HCT116 (cell line): ENCODE measurements at regions not wholly inside any gene's neighbourhood (a gene's known extent, or its start where the extent isn't known, plus 50 kb on each side); places are given as distances from the start of the nearest gene placed in this dataset.

ENCODE experiments used
- ATAC-seq: fragments of 200-7000 bp; cut with Tn5 transposase; 2 replicates; pipeline ENCODE4 v1.9.1; 2020; ENCODE audit warnings: mild to moderate bottlenecking, moderate library complexity
- BruUV-seq: library from RNA; stranded (reverse); fragments of 400-500 nt; replicated peaks from 2 replicates; lab custom pipeline; 2021; lab: Mats Ljungman, UMichigan
- CTCF ChIA-PET: fragments of 300-600 bp; sonication (Branson Sonifier 250); formaldehyde crosslinking; loops from one replicate; lab custom pipeline; 2021; ENCODE audit warnings: antibody characterized with exemption; lab: Charles Lee
- POLR2A ChIA-PET: fragments of 300-600, 350-600 bp; sonication (Branson Sonifier 250); formaldehyde crosslinking; loops from one replicate; lab custom pipeline; 2021; ENCODE audit warnings: antibody characterized with exemption; lab: Charles Lee
- RAD21 ChIA-PET, 2 experiments: fragments of 300-600 bp; sonication (Branson Sonifier 250); formaldehyde crosslinking; loops; one replicate each; lab custom pipeline; 2023; ENCODE audit warnings: low total read pairs in 2 of 2; ENCODE audit not compliant: uncharacterized antibody in 2 of 2, unreplicated experiment in 2 of 2, low non-redundant PET in 1 of 2; lab: Charles Lee
- DNase-seq: peaks from one replicate; pipeline ENCODE4 v3.0.0-alpha.2; 2010; ENCODE audit warnings: low read depth, low spot score
- H2AFZ ChIP-seq: fragments of 200-600 bp; shearing (Covaris generic), sonication (generic); 2 replicates; pipeline ENCODE4 v1.6.1; 2017; ENCODE audit warnings: low read depth, mixed run types, mixed read lengths, antibody characterized with exemption, low read length; ENCODE audit not compliant: poor library complexity, severe bottlenecking
- H3K27ac ChIP-seq: 2 replicates; pipeline ENCODE4 v1.5.1; 2012; ENCODE audit warnings: low read depth, low read length
- H3K27me3 ChIP-seq: fragments of 200-600 bp; sonication (generic); 2 replicates; pipeline ENCODE4 v1.6.1; 2016; ENCODE audit warnings: mixed run types, low read length, mixed read lengths; ENCODE audit not compliant: insufficient read depth
- H3K36me3 ChIP-seq, 2 experiments: fragments of 200-500 bp in 1 of 2; fragments of 200-600 bp in 1 of 2; sonication (Bioruptor generic) in 1 of 2; sonication (generic) in 1 of 2; 2 replicates each; pipeline versions ENCODE4 v1.5.1 to v1.6.1; 2014 to 2016; ENCODE audit warnings: low read length in 2 of 2, inconsistent platforms in 1 of 2, mixed read lengths in 1 of 2, mixed run types in 1 of 2; ENCODE audit not compliant: insufficient read depth in 2 of 2, control insufficient read depth in 1 of 2
- H3K4me1 ChIP-seq, 2 experiments: fragments of 200-600 bp in 1 of 2; sonication (generic) in 1 of 2; 2 replicates each; pipeline versions ENCODE4 v1.5.1 to v1.6.1; 2012 to 2017; ENCODE audit warnings: low read length in 2 of 2, inconsistent platforms in 1 of 2, mild to moderate bottlenecking in 1 of 2, mixed read lengths in 1 of 2, mixed run types in 1 of 2, moderate library complexity in 1 of 2; ENCODE audit not compliant: insufficient read depth in 2 of 2, control insufficient read depth in 1 of 2
- H3K4me2 ChIP-seq: fragments of 200-600 bp; sonication (generic); 2 replicates; pipeline ENCODE4 v1.6.1; 2017; ENCODE audit warnings: mixed run types, low read length, mixed read lengths
- H3K4me3 ChIP-seq, 2 experiments: fragments of 200-600 bp in 1 of 2; sonication (generic) in 1 of 2; replicated peaks in 1 of 2; 2 replicates each; pipeline ENCODE4 v1.5.1; 2011 to 2016; ENCODE audit warnings: low read length in 2 of 2, control low read depth in 1 of 2, low read depth in 1 of 2, mild to moderate bottlenecking in 1 of 2, mixed read lengths in 1 of 2, mixed run types in 1 of 2
- H3K79me2 ChIP-seq: fragments of 200-600 bp; sonication (generic); 2 replicates; pipeline ENCODE4 v1.6.1; 2017; ENCODE audit warnings: mild to moderate bottlenecking, mixed run types, low read length, moderate library complexity, mixed read lengths; ENCODE audit not compliant: insufficient read depth
- H3K9ac ChIP-seq: fragments of 200-600 bp; sonication (generic); 2 replicates; pipeline ENCODE4 v1.6.1; 2016; ENCODE audit warnings: low read length, mixed read lengths
- H3K9me2 ChIP-seq: fragments of 200-600 bp; sonication (generic), shearing (Covaris generic); 2 replicates; pipeline ENCODE4 v1.6.1; 2017; ENCODE audit warnings: mixed run types, mild to moderate bottlenecking, moderate library complexity; ENCODE audit not compliant: insufficient read depth
- H3K9me3 ChIP-seq, 2 experiments: fragments of 200-500 bp in 1 of 2; fragments of 200-600 bp in 1 of 2; sonication (Bioruptor generic) in 1 of 2; sonication (generic) in 1 of 2; 2 replicates each; pipeline ENCODE4 v1.6.1; 2014 to 2017; ENCODE audit warnings: low read length in 2 of 2, mixed read lengths in 2 of 2, inconsistent platforms in 1 of 2, low read depth in 1 of 2, mild to moderate bottlenecking in 1 of 2, mixed run types in 1 of 2, moderate library complexity in 1 of 2; ENCODE audit not compliant: control insufficient read depth in 1 of 2, insufficient read depth in 1 of 2
- H4K20me1 ChIP-seq: fragments of 200-600 bp; sonication (generic), shearing (Covaris generic); 2 replicates; pipeline ENCODE4 v1.6.1; 2017; ENCODE audit warnings: mixed run types, mild to moderate bottlenecking, moderate library complexity; ENCODE audit not compliant: insufficient read depth
- CBX3 ChIP-seq: IDR thresholded peaks from 2 replicates; pipeline ENCODE4 v1.6.1; 2012; ENCODE audit warnings: low read depth
- EGR1 ChIP-seq: IDR thresholded peaks from 2 replicates; pipeline ENCODE4 v1.6.1; 2012; ENCODE audit warnings: low read depth
- EZH2 ChIP-seq: fragments of 200-600 bp; sonication (generic); IDR thresholded peaks from 2 replicates; pipeline ENCODE4 v1.6.1; 2017; ENCODE audit warnings: antibody characterized with exemption, mixed run types
- EZH2phosphoT487 ChIP-seq: fragments of 200-600 bp; IDR thresholded peaks from 2 replicates; pipeline ENCODE4 v1.6.1; 2018; ENCODE audit warnings: antibody characterized with exemption, borderline replicate concordance
- FOSL1 ChIP-seq: IDR thresholded peaks from 2 replicates; pipeline ENCODE4 v1.6.1; 2012; ENCODE audit warnings: low read depth
- JUND ChIP-seq: IDR thresholded peaks from 2 replicates; pipeline ENCODE4 v1.6.1; 2012
- SIN3A ChIP-seq: IDR thresholded peaks from 2 replicates; pipeline ENCODE4 v1.6.1; 2012; ENCODE audit warnings: low read depth
- SRF ChIP-seq: IDR thresholded peaks from 2 replicates; pipeline ENCODE4 v1.6.1; 2012; ENCODE audit warnings: low read depth
- TCF7L2 ChIP-seq: IDR thresholded peaks from 2 replicates; pipeline ENCODE4 v1.7.0; 2011; ENCODE audit warnings: borderline replicate concordance, inconsistent platforms; ENCODE audit not compliant: insufficient read depth, insufficient read length; ENCODE audit errors: extremely low read depth
- ZFX ChIP-seq: fragments of 450-650 bp; IDR thresholded peaks from 2 replicates; pipeline ENCODE4 v1.6.1; 2017
- ZNF274 ChIP-seq: fragments of 200-500 bp; sonication (Bioruptor generic); IDR thresholded peaks from 2 replicates; pipeline ENCODE4 v1.6.1; 2014; ENCODE audit warnings: mild to moderate bottlenecking, low read depth, low read length, inconsistent platforms
- intact Hi-C: fragments of 100-400 bp; cut with micrococcal nuclease; formaldehyde crosslinking; loops from 2 replicates; pipeline ENCODE4 v1.10.0; 2022
- TF ChIP-seq, protein P1 (sequence below): IDR thresholded peaks from 2 replicates; pipeline ENCODE4 v1.6.1; 2012; ENCODE audit warnings: low read depth
- TF ChIP-seq, protein P2 (sequence below): IDR thresholded peaks from 2 replicates; pipeline ENCODE4 v1.6.1; 2011; ENCODE audit warnings: mild to moderate bottlenecking, low read length, moderate library complexity; ENCODE audit not compliant: insufficient replicate concordance; ENCODE audit errors: extremely low read depth

DNA sequence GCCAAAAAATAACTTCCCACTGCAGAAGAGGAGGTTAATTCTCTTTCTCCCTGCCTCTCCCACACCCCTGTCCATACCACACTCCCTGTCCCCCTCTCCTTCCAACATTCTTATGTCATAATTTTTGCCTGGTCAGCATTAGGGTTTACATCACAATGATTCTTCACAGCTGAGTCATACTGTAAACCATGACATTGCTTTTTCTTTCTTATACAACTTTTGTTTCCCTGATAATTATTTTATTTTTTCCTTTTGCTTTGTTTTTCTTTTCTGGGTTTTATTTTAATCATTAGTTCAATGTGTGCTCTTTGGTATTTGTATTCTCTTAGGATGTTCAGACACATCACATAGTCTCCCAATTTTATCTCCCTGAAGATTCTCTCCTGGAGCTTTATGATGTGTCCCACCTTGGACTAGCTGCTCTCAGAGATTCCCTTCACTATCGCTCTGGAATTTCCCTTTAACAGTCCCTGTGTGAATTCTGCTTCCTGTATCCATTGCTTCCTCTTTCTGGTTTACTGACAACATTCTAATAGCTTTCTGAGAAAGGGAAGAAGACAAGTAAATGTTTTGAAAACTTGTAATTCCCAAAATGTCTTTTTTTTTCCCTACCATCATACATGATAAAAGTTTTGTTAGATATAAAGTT is 70.7 kb downstream of the SOX2 start:
- BruUV-seq = no TSS peak

DNA sequence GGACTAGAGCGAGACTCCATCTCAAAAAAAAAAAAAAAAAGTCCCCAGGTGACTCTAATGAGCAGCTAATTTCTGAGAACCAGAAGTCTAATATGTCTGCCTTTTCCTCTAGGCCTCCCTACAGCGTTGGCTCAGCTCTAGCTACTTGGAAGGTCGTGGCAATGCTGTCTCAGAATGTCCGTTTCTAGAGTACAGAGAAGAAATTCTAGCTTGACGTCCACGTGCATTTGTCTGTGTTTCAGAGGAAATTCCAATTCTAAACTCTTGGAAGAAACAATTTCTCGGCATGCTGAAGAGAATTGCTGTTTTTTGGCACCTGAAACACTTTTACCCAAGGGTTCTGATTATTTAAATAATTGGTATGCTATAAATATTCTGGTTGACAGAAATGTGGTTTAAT is 78.8 kb downstream of the SOX2 start:
- intact Hi-C loops = no loop called here
- ATAC-seq (no peak), DNase-seq (no peak)
- no peak overlapping the region for H3K4me3 ChIP-seq
- H3K9me2 ChIP-seq = 0 out of 2 replicates have a peak, but pooled peaks cover 2% of the 10 kb centered on the region
- no peak overlapping the region for H3K9ac ChIP-seq
- no peak overlapping the region for H3K4me2 ChIP-seq
- H3K36me3 ChIP-seq = no peaks in the 10 kb centered on the region
- no peaks in the 10 kb centered on the region for H3K4me1 ChIP-seq
- no TSS peak for BruUV-seq
- CTCF ChIA-PET = no interaction called here
- H4K20me1 ChIP-seq = no peaks in the 10 kb centered on the region
- POLR2A ChIA-PET = no interaction called here
- H3K27me3 ChIP-seq = no peaks in the 10 kb centered on the region
- no peaks in the 10 kb centered on the region for H3K9me3 ChIP-seq
- H3K79me2 ChIP-seq = no peaks in the 10 kb centered on the region
- RAD21 ChIA-PET = no interaction called here
- no peak overlapping the region for H2AFZ ChIP-seq
- no peak overlapping the region for H3K27ac ChIP-seq
- TF ChIP-seq ZNF274 = no peak
- TF ChIP-seq, protein P1, sequence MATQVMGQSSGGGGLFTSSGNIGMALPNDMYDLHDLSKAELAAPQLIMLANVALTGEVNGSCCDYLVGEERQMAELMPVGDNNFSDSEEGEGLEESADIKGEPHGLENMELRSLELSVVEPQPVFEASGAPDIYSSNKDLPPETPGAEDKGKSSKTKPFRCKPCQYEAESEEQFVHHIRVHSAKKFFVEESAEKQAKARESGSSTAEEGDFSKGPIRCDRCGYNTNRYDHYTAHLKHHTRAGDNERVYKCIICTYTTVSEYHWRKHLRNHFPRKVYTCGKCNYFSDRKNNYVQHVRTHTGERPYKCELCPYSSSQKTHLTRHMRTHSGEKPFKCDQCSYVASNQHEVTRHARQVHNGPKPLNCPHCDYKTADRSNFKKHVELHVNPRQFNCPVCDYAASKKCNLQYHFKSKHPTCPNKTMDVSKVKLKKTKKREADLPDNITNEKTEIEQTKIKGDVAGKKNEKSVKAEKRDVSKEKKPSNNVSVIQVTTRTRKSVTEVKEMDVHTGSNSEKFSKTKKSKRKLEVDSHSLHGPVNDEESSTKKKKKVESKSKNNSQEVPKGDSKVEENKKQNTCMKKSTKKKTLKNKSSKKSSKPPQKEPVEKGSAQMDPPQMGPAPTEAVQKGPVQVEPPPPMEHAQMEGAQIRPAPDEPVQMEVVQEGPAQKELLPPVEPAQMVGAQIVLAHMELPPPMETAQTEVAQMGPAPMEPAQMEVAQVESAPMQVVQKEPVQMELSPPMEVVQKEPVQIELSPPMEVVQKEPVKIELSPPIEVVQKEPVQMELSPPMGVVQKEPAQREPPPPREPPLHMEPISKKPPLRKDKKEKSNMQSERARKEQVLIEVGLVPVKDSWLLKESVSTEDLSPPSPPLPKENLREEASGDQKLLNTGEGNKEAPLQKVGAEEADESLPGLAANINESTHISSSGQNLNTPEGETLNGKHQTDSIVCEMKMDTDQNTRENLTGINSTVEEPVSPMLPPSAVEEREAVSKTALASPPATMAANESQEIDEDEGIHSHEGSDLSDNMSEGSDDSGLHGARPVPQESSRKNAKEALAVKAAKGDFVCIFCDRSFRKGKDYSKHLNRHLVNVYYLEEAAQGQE = no peak
- no peak for TF ChIP-seq SIN3A
- TF ChIP-seq, protein P2, sequence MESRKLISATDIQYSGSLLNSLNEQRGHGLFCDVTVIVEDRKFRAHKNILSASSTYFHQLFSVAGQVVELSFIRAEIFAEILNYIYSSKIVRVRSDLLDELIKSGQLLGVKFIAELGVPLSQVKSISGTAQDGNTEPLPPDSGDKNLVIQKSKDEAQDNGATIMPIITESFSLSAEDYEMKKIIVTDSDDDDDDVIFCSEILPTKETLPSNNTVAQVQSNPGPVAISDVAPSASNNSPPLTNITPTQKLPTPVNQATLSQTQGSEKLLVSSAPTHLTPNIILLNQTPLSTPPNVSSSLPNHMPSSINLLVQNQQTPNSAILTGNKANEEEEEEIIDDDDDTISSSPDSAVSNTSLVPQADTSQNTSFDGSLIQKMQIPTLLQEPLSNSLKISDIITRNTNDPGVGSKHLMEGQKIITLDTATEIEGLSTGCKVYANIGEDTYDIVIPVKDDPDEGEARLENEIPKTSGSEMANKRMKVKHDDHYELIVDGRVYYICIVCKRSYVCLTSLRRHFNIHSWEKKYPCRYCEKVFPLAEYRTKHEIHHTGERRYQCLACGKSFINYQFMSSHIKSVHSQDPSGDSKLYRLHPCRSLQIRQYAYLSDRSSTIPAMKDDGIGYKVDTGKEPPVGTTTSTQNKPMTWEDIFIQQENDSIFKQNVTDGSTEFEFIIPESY = no peak
- TF ChIP-seq EZH2phosphoT487 = no peak
- TF ChIP-seq SRF = no peak
- no peak for TF ChIP-seq CBX3
- no peak for TF ChIP-seq EGR1
- TF ChIP-seq EZH2 = no peak
- TF ChIP-seq JUND = no peak

More for the DNA sequence above, 70.7 kb downstream of the SOX2 start:
- Histone ChIP-seq H2AFZ (peak overlapping the region; percentile 100), H3K4me1 (peaks cover 0 to 10% of the 10 kb centered on the region in 2 experiments; a peak in 2 of 4 replicates), H3K9me2 (0 out of 2 replicates have a peak, but pooled peaks cover 2% of the 10 kb centered on the region), H3K4me2 (peak overlapping the region; percentile 56), H4K20me1 (no peaks in the 10 kb centered on the region), H3K27ac (no peak overlapping the region), H3K9me3 (no peaks in the 10 kb centered on the region), H3K9ac (peak overlapping the region; percentile 25; the same call in 1 of the 2 replicates), H3K4me3 (peak overlapping the region in 1 of 2 experiments; percentile 4; a peak in 1 of 4 replicates), H3K36me3 (no peaks in the 10 kb centered on the region), H3K79me2 (no peaks in the 10 kb centered on the region), H3K27me3 (no peaks in the 10 kb centered on the region)
- no peak for DNase-seq
- TF ChIP-seq ZFX (no peak), FOSL1 (peak; percentile 37), JUND (no peak), TCF7L2 (no peak)
- peak; percentile 38; the same call in 1 of the 2 replicates for ATAC-seq
- ChIA-PET CTCF (no interaction called here), POLR2A (no interaction called here), RAD21 (no interaction called here)
- intact Hi-C loops = no loop called here
